ENCODE measurements at regions not wholly inside any gene's neighbourhood (a gene's known extent, or its start where the extent isn't known, plus 50 kb on each side); places are given as distances from the start of the nearest gene placed in this dataset.
A peak's percentile ranks its signal among the peaks of the same experiment; 100 is the strongest.

DNA sequence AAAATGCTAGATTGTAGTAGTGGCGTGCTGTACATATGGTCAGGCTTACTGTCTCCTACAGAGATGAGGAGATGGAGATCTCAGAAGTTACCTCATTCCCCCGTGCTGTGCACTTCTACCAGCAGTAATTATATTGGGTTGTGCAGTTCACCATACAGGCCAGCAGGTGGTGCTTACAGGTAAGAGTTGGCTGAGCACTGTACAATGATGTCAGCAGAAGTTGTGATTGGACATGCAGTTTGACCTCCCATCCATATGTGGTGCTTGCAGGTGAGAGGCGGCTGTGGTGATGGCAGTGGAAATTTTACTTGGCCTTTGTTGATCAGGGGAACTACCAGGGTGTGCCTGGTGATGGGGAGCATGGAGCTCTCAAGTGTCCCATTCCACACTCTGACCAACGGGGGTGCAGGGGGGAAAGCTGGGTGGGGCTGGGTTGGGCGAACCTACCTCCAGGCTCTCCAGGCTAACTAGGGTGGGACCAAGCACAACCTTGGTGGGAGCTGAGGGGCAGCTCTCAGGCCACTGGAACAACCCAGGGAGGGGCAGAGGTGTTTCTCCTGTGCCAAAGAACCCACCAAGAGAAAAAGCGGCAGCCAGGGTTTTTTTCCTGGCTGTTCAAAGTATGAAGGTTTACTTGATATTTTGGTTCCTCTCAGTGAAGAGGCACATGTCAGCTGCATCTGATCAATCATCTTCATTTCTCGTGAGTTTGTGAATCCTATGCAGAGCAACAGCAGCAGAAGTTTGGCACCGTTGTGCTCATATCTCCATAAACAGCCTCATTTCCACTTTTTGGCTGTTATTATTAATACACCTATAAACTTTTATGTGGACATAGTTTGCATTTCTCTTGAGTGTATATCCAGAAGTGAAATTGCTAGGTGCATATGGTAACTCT, 73.8 kb upstream of the FREM3 start:
- TF ChIP-seq, protein P1, sequence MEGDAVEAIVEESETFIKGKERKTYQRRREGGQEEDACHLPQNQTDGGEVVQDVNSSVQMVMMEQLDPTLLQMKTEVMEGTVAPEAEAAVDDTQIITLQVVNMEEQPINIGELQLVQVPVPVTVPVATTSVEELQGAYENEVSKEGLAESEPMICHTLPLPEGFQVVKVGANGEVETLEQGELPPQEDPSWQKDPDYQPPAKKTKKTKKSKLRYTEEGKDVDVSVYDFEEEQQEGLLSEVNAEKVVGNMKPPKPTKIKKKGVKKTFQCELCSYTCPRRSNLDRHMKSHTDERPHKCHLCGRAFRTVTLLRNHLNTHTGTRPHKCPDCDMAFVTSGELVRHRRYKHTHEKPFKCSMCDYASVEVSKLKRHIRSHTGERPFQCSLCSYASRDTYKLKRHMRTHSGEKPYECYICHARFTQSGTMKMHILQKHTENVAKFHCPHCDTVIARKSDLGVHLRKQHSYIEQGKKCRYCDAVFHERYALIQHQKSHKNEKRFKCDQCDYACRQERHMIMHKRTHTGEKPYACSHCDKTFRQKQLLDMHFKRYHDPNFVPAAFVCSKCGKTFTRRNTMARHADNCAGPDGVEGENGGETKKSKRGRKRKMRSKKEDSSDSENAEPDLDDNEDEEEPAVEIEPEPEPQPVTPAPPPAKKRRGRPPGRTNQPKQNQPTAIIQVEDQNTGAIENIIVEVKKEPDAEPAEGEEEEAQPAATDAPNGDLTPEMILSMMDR (IDR thresholded peaks at IDR 0.05; ENCODE audit: low read depth, low read length, missing input control): peak; percentile 60
- TF ChIP-seq YY1 (IDR thresholded peaks at IDR 0.05): no peak
